DLD1 (cell line): ENCODE measurements at regions not wholly inside any gene's neighbourhood (a gene's known extent, or its start where the extent isn't known, plus 50 kb on each side); places are given as distances from the start of the nearest gene placed in this dataset.
"Not testable (repeated sequence)": the region's sequence is repeated elsewhere in the genome, so short reads cannot be mapped to it uniquely, and the experiment has no call there.

Experiments
- in situ Hi-C: cut with HindIII; loops from 2 replicates; pipeline ENCODE4 v1.10.0; 2017; ENCODE audit warnings: low sequenced_read_pairs

DNA sequence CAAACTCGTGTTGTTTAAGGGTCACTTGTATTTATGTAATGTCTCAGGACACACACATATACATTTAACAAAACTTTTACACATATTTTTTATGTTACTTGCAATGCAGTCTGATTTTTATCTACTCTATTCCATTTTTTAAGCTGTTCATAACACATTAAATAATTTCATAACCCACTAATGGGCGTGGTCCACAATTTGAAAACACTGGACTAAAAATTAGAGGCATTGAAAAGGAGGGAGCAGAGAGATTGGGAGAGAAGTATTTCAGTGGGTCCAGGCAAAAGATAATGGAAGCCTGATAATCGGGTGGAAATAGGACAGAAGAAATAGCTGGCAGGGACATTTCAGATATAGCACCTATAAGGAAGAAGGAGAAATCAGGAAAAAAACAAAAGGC, 597.3 kb upstream of the CLINT1 start:
- in situ Hi-C loops, result no loop called here

- in situ Hi-C loops, result no loop called here
Observed at GRCh38 chr5:158451993-158452672, 593.2 kb upstream of the CLINT1 start.

GRCh38 chr5:158451203-158451992, 592.5 kb upstream of the CLINT1 start:
- in situ Hi-C loops, result no loop called here

DNA sequence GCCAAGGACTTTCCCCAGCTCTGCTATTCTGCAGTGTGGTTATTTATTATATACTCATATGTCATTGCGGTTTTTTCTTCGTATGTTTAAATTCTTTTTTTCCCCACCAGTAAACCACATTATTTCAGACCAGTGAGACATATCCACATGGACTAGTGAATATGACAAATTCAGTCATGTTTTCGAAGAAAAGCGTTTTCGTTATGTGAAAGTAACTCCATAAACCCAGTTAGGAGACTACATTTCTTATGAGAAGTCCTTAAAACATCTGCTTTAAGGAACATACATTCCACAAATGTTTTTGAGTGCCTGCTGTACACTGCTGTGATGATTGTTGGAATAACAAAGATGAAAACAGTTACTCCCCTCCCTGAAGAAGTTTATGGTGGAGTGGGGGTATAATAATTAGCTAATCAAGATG, 591.8 kb upstream of the CLINT1 start:
- in situ Hi-C loops, result no loop called here

DNA sequence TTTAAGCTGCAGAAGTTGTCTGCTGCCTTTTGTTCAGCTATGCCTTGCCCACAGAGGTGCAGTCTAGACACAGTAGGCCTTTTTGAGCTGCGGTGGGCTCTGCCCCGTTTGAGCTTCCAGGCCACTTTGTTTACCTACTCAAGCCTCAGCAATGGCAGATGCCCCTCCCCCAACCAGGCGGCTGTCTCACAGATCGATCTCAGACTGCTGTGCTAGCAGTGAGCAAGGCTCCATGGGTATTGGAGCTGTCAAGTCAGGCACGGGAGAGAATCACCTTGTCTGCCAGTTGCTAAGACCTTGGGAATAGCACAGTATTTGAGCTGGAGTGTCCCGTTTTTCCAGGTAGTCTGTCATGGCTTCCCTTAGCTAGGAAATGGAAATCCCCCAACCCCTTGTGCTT, 587.8 kb upstream of the CLINT1 start:
- in situ Hi-C loops, result not testable (repeated sequence)

- in situ Hi-C loops, result not testable (repeated sequence)
Observed at GRCh38 chr5:158439204-158439603, 580.3 kb upstream of the CLINT1 start.

GRCh38 chr5:158436271-158437065, 577.5 kb upstream of the CLINT1 start:
- in situ Hi-C loops, result no loop called here

GRCh38 chr5:158435161-158435616, 576.2 kb upstream of the CLINT1 start:
- in situ Hi-C loops, result no loop called here

DNA sequence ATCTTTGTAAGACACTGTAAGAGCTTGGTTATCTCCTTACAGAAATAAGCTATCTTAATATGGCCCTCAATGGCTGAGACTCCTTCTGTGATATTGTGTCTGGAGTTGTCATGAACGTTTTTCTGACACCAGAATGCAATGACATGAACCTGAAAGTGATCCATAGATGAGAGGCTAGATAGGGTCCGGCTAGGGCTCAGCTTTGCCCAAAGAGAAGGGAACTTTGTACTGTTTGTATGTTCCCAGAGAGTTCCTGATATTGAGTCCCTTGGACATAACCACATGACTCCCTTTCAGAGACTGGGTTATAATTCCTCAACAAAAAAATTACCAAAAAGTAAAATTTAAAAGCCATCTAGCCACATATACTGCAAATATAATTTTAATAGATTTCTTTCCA, 575.8 kb upstream of the CLINT1 start:
- in situ Hi-C loops, result no loop called here

GRCh38 chr5:158433634-158434033, 574.7 kb upstream of the CLINT1 start:
- in situ Hi-C loops, result no loop called here

- in situ Hi-C loops, result no loop called here
Observed at GRCh38 chr5:158431369-158432029, 572.6 kb upstream of the CLINT1 start.

DNA sequence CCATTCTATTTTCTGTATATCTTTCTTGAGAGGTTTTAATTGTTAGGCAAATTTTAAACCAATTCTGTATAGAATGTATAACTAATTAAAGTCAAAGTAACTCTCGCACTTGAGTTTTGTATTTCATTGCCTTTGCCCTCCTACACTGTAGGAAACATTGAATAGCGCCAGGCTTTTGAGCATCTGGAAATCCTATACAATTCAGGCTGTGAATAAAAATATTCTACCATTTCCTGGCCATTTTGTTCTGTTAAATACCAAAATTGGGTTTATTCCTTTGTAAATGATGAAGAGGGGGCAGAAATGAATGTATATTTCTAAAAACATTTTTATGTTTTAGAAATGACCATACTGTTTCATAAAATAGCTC, 571.8 kb upstream of the CLINT1 start:
- in situ Hi-C loops, result no loop called here

GRCh38 chr5:158430166-158430797, 571.3 kb upstream of the CLINT1 start:
- in situ Hi-C loops, result no loop called here

DNA sequence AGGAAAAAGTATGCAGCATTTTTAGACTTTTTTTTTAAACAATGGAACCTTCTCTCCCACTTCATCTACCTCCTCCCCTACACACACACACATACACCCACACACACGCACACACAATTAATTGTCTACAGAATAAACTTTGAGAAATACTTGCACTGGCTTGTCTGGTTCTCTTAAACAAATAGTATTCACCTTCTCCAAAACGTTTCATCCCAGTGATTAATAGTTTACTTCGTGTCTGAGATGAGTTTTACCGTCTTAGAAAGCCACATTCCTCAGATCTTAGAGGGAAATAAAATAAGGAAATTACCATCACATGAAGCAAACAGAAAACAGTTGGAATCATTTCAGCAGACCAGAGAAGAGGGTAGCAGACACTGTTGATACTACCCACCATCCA, 570.6 kb upstream of the CLINT1 start:
- in situ Hi-C loops, result no loop called here

DNA sequence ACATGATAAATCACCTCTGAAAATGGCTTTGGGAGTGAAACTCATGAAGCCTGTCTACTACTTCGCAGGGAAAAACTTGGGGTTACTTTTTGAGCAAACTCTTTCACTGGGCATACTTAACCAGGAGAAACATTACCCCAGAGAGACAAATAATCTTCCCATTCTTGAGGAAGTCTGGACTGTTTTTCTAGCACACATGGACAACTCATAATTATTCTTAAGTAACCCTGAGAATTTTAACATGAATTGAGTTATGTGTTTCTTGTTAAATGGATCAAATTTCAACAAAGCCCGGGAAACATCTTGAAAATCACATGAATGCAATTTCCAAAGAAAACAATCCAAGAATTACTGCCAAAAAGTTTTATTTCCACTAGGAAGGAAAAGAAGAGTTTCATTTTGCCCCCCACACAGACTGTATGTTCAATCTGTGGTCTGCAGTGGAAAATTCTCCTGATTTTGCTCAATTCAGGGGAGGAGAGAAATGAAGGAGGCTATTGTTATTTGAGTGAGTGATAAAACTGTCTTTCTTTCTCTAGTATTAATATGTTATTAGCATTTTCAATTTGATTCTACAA, 564.8 kb upstream of the CLINT1 start:
- in situ Hi-C loops, result no loop called here

DNA sequence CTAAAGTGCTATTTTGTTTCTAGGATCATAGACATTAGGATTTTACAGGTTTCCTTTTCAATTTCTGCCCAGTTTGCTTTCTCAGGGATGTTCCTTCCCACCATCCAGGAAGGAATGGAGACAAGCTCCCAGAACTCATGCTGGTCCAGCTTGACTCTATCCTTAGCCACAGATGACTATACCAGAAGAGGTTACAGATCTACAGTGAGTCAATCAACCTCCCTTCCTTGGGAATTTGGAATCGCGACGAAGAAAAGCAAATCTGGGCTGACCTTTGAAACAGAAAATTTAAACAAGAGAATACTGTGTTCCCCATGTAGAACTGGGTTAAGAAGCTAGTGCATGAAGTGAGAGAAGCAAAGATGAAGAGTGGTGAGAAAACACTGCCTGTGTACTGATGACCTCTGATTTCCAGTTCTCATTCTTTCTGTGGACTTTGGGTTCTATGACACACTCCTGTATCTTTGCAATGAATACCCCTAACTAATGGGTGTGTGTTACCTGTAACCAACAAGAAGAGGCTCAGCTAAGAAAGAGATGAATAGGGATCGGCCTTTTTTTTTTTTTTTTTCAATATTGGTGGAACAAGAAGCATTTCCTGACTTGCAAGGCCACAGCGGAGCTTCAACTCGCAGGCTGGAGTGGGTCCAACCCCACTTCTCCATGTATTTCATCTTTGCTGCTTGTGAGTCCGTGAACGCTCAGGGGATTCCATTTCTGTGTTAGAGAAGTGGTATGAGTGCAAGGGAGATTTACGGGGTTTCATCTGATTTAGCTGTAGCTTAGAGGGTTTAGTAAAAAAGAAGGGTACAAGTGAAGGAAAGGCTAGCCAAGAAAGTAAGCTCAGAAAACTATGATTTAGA, 563.9 kb upstream of the CLINT1 start:
- in situ Hi-C loops, result no loop called here

- in situ Hi-C loops, result no loop called here
Observed at GRCh38 chr5:158421319-158421718, 562.4 kb upstream of the CLINT1 start.

- in situ Hi-C loops, result no loop called here
Observed at GRCh38 chr5:158419186-158419585, 560.2 kb upstream of the CLINT1 start.

GRCh38 chr5:158414780-158415179, 555.8 kb upstream of the CLINT1 start:
- in situ Hi-C loops, result no loop called here
